SJCRH30 (cell line): ENCODE measurements at regions not wholly inside any gene's neighbourhood (a gene's known extent, or its start where the extent isn't known, plus 50 kb on each side); places are given as distances from the start of the nearest gene placed in this dataset.

Source experiments
- DNase-seq, 2 experiments: peaks; one replicate each; pipeline ENCODE4 v3.0.0-alpha.2; 2015 to 2020
- H3K27ac ChIP-seq: fragments of 250-450 bp; sonication (Bioruptor Pico); 2 replicates; pipeline ENCODE4 v1.5.1; 2020; ENCODE audit warnings: mild to moderate bottlenecking, moderate library complexity
- H3K27me3 ChIP-seq: fragments of 250-450 bp; sonication (Bioruptor Pico); 2 replicates; pipeline ENCODE4 v1.5.1; 2020; ENCODE audit warnings: mild to moderate bottlenecking, moderate library complexity
- H3K36me3 ChIP-seq: fragments of 250-450 bp; sonication (Bioruptor Pico); 2 replicates; pipeline ENCODE4 v1.5.1; 2020; ENCODE audit warnings: mild to moderate bottlenecking, moderate library complexity
- H3K4me1 ChIP-seq: fragments of 250-450 bp; sonication (Bioruptor Pico); 2 replicates; pipeline ENCODE4 v1.5.1; 2020; ENCODE audit warnings: mild to moderate bottlenecking, moderate library complexity
- H3K4me3 ChIP-seq: fragments of 250-450 bp; sonication (Bioruptor Pico); 2 replicates; pipeline ENCODE4 v1.5.1; 2020; ENCODE audit warnings: mild to moderate bottlenecking, moderate library complexity
- H3K9me3 ChIP-seq: fragments of 250-450 bp; sonication (Bioruptor Pico); replicated peaks from 2 replicates; pipeline ENCODE4 v1.5.1; 2020; ENCODE audit warnings: mild to moderate bottlenecking, moderate library complexity

- DNase-seq: no peak
- Histone ChIP-seq H3K36me3 (no peaks in the 10 kb centered on the region), H3K4me3 (no peak overlapping the region), H3K27ac (no peak overlapping the region), H3K27me3 (no peaks in the 10 kb centered on the region), H3K4me1 (no peaks in the 10 kb centered on the region), H3K9me3 (no peaks in the 10 kb centered on the region)
These were observed 503.8 kb upstream of the NRXN1 start for GRCh38 chr2:51535763-51536162.

DNA sequence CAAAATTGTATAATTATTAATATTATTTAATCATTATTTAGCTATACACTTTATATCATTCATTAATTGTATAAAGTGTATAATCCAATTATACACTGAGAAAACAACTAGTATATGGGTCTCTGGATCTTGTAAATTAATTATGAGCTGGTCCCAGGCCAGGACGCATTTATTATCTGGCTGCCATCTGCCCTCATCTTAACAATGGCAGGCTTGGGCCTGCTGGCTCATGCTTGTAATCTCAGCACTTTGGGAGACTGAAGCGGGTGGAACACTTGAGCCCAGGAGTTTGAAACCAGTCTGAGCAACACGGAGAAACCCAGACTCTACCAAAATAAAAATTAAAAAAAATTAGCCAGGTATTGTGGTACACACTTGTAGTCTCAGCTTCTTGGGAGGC lies 502.2 kb upstream of the NRXN1 start:
- DNase-seq: no peak
- H3K27me3 ChIP-seq: no peaks in the 10 kb centered on the region
- no peak overlapping the region for H3K27ac ChIP-seq
- H3K9me3 ChIP-seq: no peaks in the 10 kb centered on the region
- no peak overlapping the region for H3K4me3 ChIP-seq
- H3K4me1 ChIP-seq: no peaks in the 10 kb centered on the region
- H3K36me3 ChIP-seq: no peaks in the 10 kb centered on the region

DNA sequence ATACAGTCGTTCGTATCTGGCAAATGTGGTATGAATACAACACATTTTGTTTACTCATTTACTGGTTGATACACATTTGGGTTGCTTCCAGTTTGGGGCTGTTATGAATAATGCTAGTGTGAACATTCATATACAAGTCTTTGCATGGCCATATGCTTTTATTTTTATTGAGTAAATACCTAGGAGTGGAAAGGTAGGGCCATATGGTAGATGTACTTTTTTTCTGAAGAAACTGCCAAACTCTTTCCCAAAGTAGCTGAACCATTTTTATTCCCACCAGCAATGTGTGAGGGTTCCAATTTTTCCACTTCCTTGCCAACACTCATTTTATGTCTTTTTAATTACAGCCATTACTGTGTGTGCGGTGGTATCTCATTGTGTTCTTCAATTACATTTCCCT lies 496.2 kb upstream of the NRXN1 start:
- no peak overlapping the region for H3K4me3 ChIP-seq
- no peaks in the 10 kb centered on the region for H3K36me3 ChIP-seq
- no peaks in the 10 kb centered on the region for H3K27me3 ChIP-seq
- H3K9me3 ChIP-seq: no peaks in the 10 kb centered on the region
- H3K27ac ChIP-seq: no peak overlapping the region
- H3K4me1 ChIP-seq: no peaks in the 10 kb centered on the region
- no peak for DNase-seq

DNA sequence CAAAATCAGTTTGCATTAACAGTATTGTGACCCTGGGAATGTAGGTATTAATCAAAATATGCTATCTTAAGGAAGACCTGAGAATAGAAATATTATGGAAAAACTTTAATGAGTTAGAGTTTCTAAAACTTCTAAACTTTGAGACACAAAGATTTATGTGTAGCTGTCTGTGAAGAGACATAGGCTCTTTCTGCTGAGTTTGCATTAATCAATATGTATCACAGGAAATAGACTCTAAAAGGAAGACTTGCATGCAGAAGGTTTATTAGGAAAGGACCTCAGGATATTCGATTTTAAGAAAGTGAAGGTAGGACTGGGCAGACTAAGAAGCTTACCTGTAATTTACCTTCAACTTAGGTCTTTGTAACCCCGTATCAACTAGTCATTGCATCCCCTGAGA lies 494.8 kb upstream of the NRXN1 start:
- no peaks in the 10 kb centered on the region for H3K9me3 ChIP-seq
- no peak overlapping the region for H3K4me3 ChIP-seq
- no peak overlapping the region for H3K27ac ChIP-seq
- no peaks in the 10 kb centered on the region for H3K4me1 ChIP-seq
- DNase-seq: no peak
- no peaks in the 10 kb centered on the region for H3K36me3 ChIP-seq
- H3K27me3 ChIP-seq: no peaks in the 10 kb centered on the region

DNA sequence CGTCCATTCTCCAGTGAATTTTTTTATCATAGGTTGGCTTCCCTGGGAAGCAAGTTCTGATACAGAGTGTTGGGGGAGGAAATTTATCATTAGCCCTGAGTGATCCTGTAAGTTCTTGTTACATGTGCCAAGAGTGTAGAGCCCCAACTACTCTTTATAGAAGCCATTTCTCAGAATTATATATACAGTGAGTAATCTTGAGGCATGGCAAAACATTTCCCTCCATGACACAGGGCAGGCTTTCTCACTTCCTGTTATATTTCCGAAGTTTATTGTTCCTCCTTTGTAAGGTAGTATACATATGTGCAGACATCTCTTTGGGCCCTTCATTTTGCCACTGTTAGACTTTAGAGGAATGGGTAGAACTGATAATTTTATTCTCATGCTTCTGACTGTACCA lies 484.7 kb upstream of the NRXN1 start:
- Histone ChIP-seq H3K36me3 (no peaks in the 10 kb centered on the region), H3K9me3 (no peaks in the 10 kb centered on the region), H3K4me3 (no peak overlapping the region), H3K27me3 (no peaks in the 10 kb centered on the region), H3K4me1 (no peaks in the 10 kb centered on the region), H3K27ac (no peak overlapping the region)
- no peak for DNase-seq

DNA sequence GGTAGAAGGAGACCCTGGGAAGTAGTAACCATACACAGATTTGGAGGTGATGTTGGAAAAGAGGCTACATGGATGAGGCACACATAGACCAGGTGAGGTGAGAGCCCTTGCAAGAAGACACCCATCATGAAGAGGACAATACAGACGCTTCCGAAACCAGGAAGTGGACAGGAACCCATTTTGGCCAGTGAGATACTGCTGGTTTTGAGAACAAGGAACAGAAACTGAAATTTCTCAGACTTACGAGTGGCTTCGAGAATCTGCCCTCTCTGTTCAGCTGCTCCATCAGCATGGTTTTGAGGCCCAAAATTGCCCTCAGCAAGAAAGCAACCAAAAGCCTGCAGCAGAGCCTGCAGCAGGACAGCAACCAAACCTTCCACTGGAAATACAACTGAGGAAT lies 479.1 kb upstream of the NRXN1 start:
- DNase-seq: no peak
- no peaks in the 10 kb centered on the region for H3K4me1 ChIP-seq
- no peaks in the 10 kb centered on the region; the same call in 1 of the 2 replicates for H3K27me3 ChIP-seq
- H3K4me3 ChIP-seq: no peak overlapping the region
- H3K27ac ChIP-seq: no peak overlapping the region
- H3K9me3 ChIP-seq: no peaks in the 10 kb centered on the region
- H3K36me3 ChIP-seq: no peaks in the 10 kb centered on the region

GRCh38 chr2:51510303-51510702 lies 478.4 kb upstream of the NRXN1 start:
- Histone ChIP-seq H3K9me3 (no peaks in the 10 kb centered on the region), H3K4me1 (no peaks in the 10 kb centered on the region), H3K27ac (no peak overlapping the region), H3K4me3 (no peak overlapping the region), H3K36me3 (no peaks in the 10 kb centered on the region), H3K27me3 (no peaks in the 10 kb centered on the region; the same call in 1 of the 2 replicates)
- DNase-seq: no peak

- Histone ChIP-seq H3K9me3 (no peaks in the 10 kb centered on the region), H3K27me3 (no peaks in the 10 kb centered on the region; the same call in 1 of the 2 replicates), H3K4me3 (no peak overlapping the region), H3K36me3 (no peaks in the 10 kb centered on the region), H3K27ac (no peak overlapping the region), H3K4me1 (no peaks in the 10 kb centered on the region)
- peak; percentile 19 to 47 for DNase-seq
These were observed 473.6 kb upstream of the NRXN1 start for GRCh38 chr2:51505533-51505932.

- no peak overlapping the region for H3K27ac ChIP-seq
- no peak overlapping the region for H3K4me3 ChIP-seq
- DNase-seq: peak; percentile 4 to 12
- no peaks in the 10 kb centered on the region for H3K9me3 ChIP-seq
- no peaks in the 10 kb centered on the region for H3K4me1 ChIP-seq
- H3K36me3 ChIP-seq: no peaks in the 10 kb centered on the region
- H3K27me3 ChIP-seq: no peaks in the 10 kb centered on the region
These were observed 458.8 kb upstream of the NRXN1 start for GRCh38 chr2:51490576-51491234.

DNA sequence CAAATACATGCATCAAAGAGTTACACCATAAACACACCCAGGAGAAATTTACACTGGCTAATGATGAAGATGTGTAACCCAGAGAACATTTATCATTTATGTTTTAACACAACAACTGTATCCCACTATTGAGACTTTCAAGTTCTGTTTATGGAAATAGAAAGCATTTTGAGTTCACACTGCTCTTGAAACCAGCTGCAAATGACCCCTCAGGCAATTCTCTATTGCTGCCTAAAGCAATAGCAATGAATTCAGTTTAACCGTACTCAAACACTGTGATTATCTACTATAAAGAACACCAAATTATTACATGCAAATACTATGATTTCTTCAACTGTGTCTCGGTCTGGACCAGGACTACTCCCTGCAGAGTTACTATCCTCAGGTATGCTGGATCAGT lies 452.7 kb upstream of the NRXN1 start:
- no peaks in the 10 kb centered on the region for H3K27me3 ChIP-seq
- no peak overlapping the region for H3K4me3 ChIP-seq
- no peak for DNase-seq
- no peaks in the 10 kb centered on the region for H3K36me3 ChIP-seq
- no peaks in the 10 kb centered on the region for H3K9me3 ChIP-seq
- no peaks in the 10 kb centered on the region for H3K4me1 ChIP-seq
- no peak overlapping the region for H3K27ac ChIP-seq

DNA sequence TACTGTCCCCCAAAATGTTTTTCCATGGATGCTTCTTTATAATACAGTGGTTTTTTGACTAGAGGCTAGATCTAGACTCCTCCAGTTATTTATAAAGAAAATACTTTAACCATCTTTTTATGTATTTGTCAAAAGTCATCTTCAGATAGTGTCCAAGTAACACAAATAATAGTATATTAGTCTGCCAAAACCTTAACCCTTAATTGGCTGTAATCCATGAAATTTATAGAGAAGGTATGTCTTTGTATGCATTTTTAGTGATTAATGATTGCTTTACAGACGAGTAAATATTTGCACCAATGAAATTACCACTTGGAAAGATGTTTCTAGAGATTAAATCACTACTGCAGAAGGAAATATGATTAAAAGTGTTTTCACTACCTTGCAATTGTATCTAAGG lies 451.8 kb upstream of the NRXN1 start:
- H3K27me3 ChIP-seq: no peaks in the 10 kb centered on the region
- H3K36me3 ChIP-seq: no peaks in the 10 kb centered on the region
- H3K4me3 ChIP-seq: no peak overlapping the region
- H3K9me3 ChIP-seq: no peaks in the 10 kb centered on the region
- DNase-seq: no peak
- H3K4me1 ChIP-seq: no peaks in the 10 kb centered on the region
- no peak overlapping the region for H3K27ac ChIP-seq

- peaks cover 4% of the 10 kb centered on the region; the same call in 1 of the 2 replicates for H3K27me3 ChIP-seq
- no peak for DNase-seq
- no peaks in the 10 kb centered on the region for H3K4me1 ChIP-seq
- H3K9me3 ChIP-seq: no peaks in the 10 kb centered on the region
- no peak overlapping the region for H3K27ac ChIP-seq
- H3K4me3 ChIP-seq: no peak overlapping the region
- H3K36me3 ChIP-seq: no peaks in the 10 kb centered on the region
These were observed 440.9 kb upstream of the NRXN1 start for GRCh38 chr2:51472783-51473182.

DNA sequence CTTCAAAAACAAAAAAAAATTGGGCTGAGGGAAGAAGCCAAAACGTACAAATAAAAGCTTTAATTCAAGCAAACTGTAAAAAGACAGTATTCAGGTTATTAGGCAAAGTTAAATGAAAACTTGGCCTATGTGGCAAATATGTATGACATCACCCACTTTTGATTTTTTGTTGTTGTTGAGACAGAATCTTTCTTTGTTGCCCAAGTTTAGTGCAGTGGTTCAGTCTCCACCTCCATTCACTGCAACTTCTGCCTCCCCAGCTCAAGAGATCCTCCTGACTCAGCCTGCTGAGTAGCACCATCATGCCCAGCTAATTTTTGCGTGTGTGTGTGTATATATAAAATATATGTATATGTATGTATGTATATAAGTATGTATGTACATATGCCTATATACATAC lies 440.4 kb upstream of the NRXN1 start:
- Histone ChIP-seq H3K4me3 (no peak overlapping the region), H3K27ac (no peak overlapping the region)
- no peak for DNase-seq

GRCh38 chr2:51469102-51469501 lies 437.2 kb upstream of the NRXN1 start:
- Histone ChIP-seq H3K4me1 (no peaks in the 10 kb centered on the region), H3K27me3 (no peaks in the 10 kb centered on the region; the same call in 1 of the 2 replicates), H3K9me3 (no peaks in the 10 kb centered on the region), H3K36me3 (no peaks in the 10 kb centered on the region), H3K4me3 (no peak overlapping the region), H3K27ac (no peak overlapping the region)
- DNase-seq: no peak

More for the DNA sequence above, 440.4 kb upstream of the NRXN1 start:
- H3K36me3 ChIP-seq: no peaks in the 10 kb centered on the region
- peaks cover 4% of the 10 kb centered on the region; the same call in 1 of the 2 replicates for H3K27me3 ChIP-seq
- H3K4me1 ChIP-seq: no peaks in the 10 kb centered on the region
- no peaks in the 10 kb centered on the region for H3K9me3 ChIP-seq

DNA sequence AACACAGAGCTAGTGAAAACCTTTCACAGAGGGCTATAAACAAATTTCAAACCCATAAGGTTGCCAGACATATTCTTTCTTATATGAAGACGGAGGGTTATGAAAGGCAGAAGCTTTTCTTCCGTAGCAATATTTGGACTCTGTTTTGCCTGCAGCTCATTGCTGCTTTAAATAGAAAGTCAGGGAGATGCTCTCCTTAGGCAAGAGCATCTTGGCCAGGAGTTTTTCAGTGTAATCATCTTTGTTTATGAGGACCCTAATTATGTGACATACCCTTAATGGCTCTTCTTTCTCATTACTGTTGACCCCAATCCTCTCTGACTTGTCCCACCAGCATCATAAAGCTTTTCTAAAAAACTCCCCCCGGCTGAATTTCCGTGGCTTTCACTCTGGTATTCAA lies 433.4 kb upstream of the NRXN1 start:
- Histone ChIP-seq H3K27ac (no peak overlapping the region), H3K4me1 (no peaks in the 10 kb centered on the region), H3K4me3 (no peak overlapping the region), H3K36me3 (no peaks in the 10 kb centered on the region), H3K9me3 (no peaks in the 10 kb centered on the region), H3K27me3 (peaks cover 6% of the 10 kb centered on the region; the same call in 1 of the 2 replicates)
- DNase-seq: no peak

DNA sequence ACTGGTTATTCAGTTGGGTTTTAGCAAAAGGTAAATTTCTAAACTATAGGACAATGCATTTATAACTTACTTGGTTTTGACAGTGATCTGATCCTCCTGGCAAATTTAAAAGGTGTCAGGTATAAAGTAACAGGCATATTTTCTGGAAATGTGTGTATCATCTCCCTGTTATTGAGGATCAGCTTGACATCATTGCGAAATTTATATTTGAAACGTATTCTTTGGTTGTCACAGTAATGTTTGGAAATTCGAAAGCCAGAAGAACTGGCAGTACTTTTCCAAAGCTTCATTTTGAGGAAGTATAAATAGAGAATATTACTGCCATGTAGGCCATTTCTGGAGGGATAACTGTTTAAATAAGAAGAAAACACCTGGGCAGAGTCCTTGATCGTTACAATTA lies 422.2 kb upstream of the NRXN1 start:
- Histone ChIP-seq H3K4me3 (no peak overlapping the region), H3K4me1 (no peaks in the 10 kb centered on the region), H3K27ac (no peak overlapping the region), H3K36me3 (no peaks in the 10 kb centered on the region), H3K27me3 (no peaks in the 10 kb centered on the region), H3K9me3 (no peaks in the 10 kb centered on the region)
- no peak for DNase-seq
